ENCODE measurements at regions not wholly inside any gene's neighbourhood (a gene's known extent, or its start where the extent isn't known, plus 50 kb on each side); places are given as distances from the start of the nearest gene placed in this dataset.

DNA sequence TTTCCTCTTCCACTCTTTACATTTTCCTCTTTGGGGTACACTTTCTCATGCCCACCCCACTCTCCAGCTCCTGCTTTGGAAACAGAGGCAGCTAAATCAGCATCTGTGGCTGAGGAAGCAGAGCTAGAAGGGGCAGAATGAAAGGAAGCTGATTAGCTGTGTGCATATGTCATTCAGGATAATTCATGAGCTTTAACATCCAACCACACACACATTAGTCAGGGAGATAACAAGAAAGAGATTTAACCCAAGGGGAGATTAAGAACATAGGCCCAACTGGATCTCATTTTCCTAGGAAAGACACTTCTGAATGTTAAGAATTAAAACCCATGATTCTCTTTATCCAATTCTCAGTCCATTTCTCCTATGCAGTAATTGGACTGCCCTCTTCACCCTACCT, 405.5 kb downstream of the TBC1D4 start:
- Mint-ChIP-seq H3K27me3 (no peaks in the 10 kb centered on the region), H3K4me3 (no peak overlapping the region), H3K4me1 (no peaks in the 10 kb centered on the region), H3K9me3 (peaks cover 3% of the 10 kb centered on the region), H3K27ac (no peak overlapping the region), H3K36me3 (no peaks in the 10 kb centered on the region)
- DNase-seq (ENCODE audit: low spot score in 2 of 2), result no peak
- ATAC-seq (ENCODE audit: low read depth), result no peak

DNA sequence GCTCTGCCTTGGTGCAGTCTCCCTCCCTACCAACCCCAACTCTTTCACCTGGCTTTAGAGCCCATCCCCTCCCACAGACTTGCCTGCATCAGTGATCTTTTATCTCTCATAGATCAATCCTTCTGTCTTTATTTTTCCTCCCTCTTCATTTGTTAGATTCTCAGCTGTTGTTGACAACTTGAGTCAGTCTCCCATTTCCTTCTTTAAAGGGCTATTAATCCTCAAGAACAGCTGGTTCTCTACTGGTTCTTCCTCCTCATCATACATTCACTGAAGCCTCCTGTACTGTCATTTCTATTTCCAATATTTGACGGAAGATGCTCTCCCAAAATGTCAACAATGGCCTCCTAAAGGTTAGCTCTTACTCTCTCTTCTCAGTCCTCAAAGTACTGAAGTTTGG, 408.2 kb downstream of the TBC1D4 start:
- DNase-seq (ENCODE audit: low spot score in 2 of 2) (no peak), ATAC-seq (ENCODE audit: low read depth) (no peak)
- no peak overlapping the region for H3K27ac Mint-ChIP-seq
- H3K27me3 Mint-ChIP-seq, result no peaks in the 10 kb centered on the region
- H3K36me3 Mint-ChIP-seq, result no peaks in the 10 kb centered on the region
- peaks cover 3% of the 10 kb centered on the region for H3K9me3 Mint-ChIP-seq
- H3K4me3 Mint-ChIP-seq, result no peak overlapping the region
- H3K4me1 Mint-ChIP-seq, result no peaks in the 10 kb centered on the region

DNA sequence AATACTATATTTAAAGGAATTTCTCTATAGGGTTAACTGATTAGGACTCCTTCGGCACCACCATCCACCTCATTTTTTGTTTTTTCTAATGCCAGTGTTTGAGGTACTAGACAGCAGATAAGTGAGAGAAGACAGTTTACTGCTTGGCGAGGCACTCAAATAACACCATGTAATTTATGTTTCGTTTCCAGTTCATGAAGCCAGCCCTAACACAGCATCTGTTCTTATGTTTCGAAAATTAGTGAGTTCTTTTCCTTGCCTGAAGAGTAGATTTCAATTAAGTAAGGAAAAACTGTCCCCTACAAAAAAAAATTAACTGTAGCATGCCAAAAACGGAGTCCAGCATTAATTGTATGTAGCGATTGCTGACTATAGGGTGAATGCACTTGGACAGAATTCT, 409.1 kb downstream of the TBC1D4 start:
- Mint-ChIP-seq H3K27ac (no peak overlapping the region), H3K27me3 (no peaks in the 10 kb centered on the region), H3K36me3 (no peaks in the 10 kb centered on the region), H3K4me1 (no peaks in the 10 kb centered on the region), H3K4me3 (no peak overlapping the region), H3K9me3 (peaks cover 3% of the 10 kb centered on the region)
- no peak for DNase-seq (ENCODE audit: low spot score in 2 of 2)
- ATAC-seq (ENCODE audit: low read depth), result no peak

DNA sequence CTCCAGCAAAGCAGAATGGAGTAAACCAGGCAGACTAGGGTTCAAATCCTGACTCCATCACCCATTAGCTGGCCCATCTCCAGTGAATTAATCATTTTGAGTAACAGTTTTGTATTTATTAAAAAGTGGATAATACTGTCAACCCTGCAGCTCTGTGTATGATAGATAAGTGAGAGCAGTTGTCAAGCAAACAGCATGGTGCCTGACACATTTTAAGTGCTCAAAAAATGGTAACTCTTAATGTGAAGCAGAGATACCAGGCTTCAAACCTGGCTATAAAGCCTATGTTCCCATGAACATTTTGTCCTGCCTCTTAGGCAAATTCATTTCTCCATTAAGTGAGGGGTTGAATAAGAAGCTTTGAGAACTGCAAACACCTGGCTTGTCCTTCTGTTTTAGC, 409.6 kb downstream of the TBC1D4 start:
- DNase-seq (ENCODE audit: low spot score in 2 of 2), result no peak
- Mint-ChIP-seq H3K27me3 (no peaks in the 10 kb centered on the region), H3K4me3 (no peak overlapping the region), H3K9me3 (peaks cover 3% of the 10 kb centered on the region), H3K27ac (no peak overlapping the region), H3K36me3 (no peaks in the 10 kb centered on the region), H3K4me1 (no peaks in the 10 kb centered on the region)
- no peak for ATAC-seq (ENCODE audit: low read depth)

DNA sequence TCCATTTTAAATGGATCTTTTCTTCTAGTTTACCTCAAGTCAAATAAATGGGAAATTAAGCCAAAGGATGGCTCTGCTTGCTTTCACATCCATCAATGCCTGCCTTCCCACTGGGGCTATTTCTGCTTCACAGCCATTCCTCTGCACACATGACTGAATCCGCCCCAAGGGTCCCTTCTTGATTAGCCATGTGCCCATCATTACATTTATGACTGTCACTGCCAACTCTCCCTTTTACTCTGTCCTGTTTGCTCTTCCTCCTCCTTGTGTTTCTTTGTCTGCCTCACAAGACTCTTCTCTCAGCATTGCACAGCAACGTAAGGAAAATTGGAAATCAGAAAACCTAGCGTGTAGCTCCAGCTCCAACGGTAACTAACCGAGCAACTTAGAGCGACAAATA, 410.2 kb downstream of the TBC1D4 start:
- H3K27me3 Mint-ChIP-seq, result no peaks in the 10 kb centered on the region
- no peaks in the 10 kb centered on the region for H3K4me1 Mint-ChIP-seq
- ATAC-seq (ENCODE audit: low read depth) (no peak), DNase-seq (ENCODE audit: low spot score in 2 of 2) (no peak)
- H3K9me3 Mint-ChIP-seq, result peaks cover 1% of the 10 kb centered on the region
- H3K36me3 Mint-ChIP-seq, result no peaks in the 10 kb centered on the region
- no peak overlapping the region for H3K4me3 Mint-ChIP-seq
- H3K27ac Mint-ChIP-seq, result no peak overlapping the region

DNA sequence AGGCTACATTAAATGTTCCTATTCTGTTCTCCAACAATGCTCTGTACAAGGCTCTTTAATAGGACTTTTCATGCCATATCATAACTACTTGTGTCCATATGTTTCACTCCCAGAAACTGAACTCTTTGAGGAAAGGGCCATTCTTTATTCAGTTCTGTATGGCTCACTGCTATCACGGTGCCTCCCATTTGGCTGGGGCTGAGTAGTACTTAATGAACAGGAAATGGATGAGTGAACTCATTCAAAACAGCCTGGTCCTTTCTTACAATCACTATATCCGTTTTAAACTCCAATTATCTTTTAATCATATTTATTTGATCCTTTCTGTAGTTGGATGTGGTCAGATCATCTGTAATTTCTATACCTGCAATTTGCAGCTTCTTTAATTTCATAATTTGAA, 410.6 kb downstream of the TBC1D4 start:
- DNase-seq (ENCODE audit: low spot score in 2 of 2) (no peak), ATAC-seq (ENCODE audit: low read depth) (no peak)
- Mint-ChIP-seq H3K27ac (no peak overlapping the region), H3K4me3 (no peak overlapping the region), H3K36me3 (no peaks in the 10 kb centered on the region), H3K4me1 (no peaks in the 10 kb centered on the region), H3K9me3 (peaks cover 1% of the 10 kb centered on the region), H3K27me3 (no peaks in the 10 kb centered on the region)

DNA sequence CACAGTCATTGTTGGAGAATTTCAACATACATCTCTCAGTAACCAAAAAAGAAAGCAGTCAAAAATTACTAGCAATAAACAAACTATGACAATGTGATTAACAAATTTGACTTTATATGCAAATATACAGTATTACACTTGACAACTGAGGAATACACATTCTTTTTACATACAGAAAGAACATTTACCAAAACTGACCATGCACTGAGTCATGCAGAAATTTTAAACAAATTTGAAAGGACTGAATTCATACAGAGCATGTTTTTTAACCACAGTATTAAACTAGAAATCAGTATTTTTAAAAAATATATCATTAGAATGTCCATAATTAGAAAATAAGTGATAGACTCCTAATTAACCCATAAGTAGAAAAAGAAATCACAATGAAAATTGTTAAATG, 420.1 kb downstream of the TBC1D4 start:
- H3K4me1 Mint-ChIP-seq, result no peaks in the 10 kb centered on the region
- H3K27ac Mint-ChIP-seq, result no peak overlapping the region
- no peak overlapping the region for H3K4me3 Mint-ChIP-seq
- DNase-seq (ENCODE audit: low spot score in 2 of 2), result no peak
- H3K27me3 Mint-ChIP-seq, result no peaks in the 10 kb centered on the region
- peaks cover 4% of the 10 kb centered on the region for H3K9me3 Mint-ChIP-seq
- H3K36me3 Mint-ChIP-seq, result no peaks in the 10 kb centered on the region
- no peak for ATAC-seq (ENCODE audit: low read depth)

DNA sequence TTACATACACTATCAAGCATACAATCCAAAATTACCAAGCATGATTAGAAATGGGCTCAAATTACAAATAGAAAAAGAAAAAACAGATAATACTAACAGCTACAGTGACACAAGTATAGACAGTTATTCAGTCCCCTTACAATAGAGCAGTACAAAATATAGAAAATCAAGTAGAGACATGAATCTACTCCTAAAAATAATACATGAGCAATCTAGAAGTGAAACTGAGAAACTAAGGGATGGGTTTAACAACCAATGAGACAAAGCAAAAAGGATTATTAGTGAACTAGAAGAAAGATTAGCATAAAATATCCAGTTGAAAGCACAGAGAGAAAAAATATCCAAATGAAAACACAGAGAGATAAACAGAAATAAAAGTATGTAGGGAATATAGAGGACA, 426.7 kb downstream of the TBC1D4 start:
- H3K36me3 Mint-ChIP-seq, result no peaks in the 10 kb centered on the region
- no peak overlapping the region for H3K4me3 Mint-ChIP-seq
- no peak for ATAC-seq (ENCODE audit: low read depth)
- H3K27me3 Mint-ChIP-seq, result no peaks in the 10 kb centered on the region
- DNase-seq (ENCODE audit: low spot score in 2 of 2), result no peak
- H3K4me1 Mint-ChIP-seq, result no peaks in the 10 kb centered on the region
- no peaks in the 10 kb centered on the region for H3K9me3 Mint-ChIP-seq
- H3K27ac Mint-ChIP-seq, result no peak overlapping the region

DNA sequence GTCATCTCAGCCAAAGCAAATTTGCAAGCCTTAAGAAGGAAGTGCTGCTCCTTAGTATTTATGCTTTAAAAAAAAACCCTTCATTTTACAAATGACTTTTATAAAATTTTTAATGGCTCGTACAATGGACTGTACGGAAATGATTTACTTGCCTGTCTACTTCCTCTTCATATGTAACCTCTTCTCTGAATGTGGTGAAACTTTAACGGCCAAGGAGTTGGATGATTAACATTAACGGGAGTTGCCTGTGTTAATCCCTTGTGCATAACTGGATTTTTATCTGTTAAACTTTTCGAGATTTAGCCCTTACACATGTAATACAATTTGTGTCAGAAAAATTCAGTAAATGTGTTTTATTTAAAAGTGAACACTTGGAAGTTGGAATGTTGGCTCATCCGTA, 429.4 kb downstream of the TBC1D4 start:
- no peaks in the 10 kb centered on the region for H3K4me1 Mint-ChIP-seq
- DNase-seq (ENCODE audit: low spot score in 2 of 2) (no peak), ATAC-seq (ENCODE audit: low read depth) (no peak)
- H3K4me3 Mint-ChIP-seq, result no peak overlapping the region
- no peak overlapping the region for H3K27ac Mint-ChIP-seq
- peaks cover 2% of the 10 kb centered on the region for H3K9me3 Mint-ChIP-seq
- H3K36me3 Mint-ChIP-seq, result no peaks in the 10 kb centered on the region
- H3K27me3 Mint-ChIP-seq, result no peaks in the 10 kb centered on the region

DNA sequence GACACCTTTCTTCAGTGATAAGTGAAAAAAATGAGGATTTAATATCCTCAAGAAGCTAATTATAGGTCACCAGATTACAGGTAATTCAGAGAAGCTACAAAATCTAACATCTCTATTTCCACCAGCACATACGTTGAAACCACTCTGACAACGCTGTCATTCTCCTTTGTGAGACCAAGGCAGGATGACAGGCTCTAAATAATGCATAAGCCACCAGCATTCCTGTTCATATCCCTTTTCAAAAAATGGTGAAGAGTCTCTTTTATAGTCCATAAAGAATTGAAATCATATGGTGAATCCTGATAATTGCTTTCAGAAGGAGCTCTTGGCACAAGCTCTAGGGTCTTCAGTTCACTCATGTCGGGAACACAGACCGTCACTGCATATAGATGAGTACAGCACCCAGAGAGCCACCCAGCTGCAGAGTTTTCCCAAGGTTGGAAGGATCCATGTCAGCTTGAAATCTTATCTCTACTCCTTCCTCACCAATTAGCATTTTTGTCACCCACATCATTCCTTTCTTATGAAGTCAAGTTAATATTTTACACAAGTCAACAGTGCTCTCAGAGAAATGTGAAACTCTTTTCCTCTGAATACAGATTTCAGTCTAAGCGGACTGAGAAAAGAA, 431.4 kb downstream of the TBC1D4 start:
- no peaks in the 10 kb centered on the region for H3K4me1 Mint-ChIP-seq
- H3K9me3 Mint-ChIP-seq, result peaks cover 2% of the 10 kb centered on the region
- H3K36me3 Mint-ChIP-seq, result no peaks in the 10 kb centered on the region
- no peak overlapping the region for H3K4me3 Mint-ChIP-seq
- DNase-seq (ENCODE audit: low spot score in 2 of 2) (no peak), ATAC-seq (ENCODE audit: low read depth) (no peak)
- no peak overlapping the region for H3K27ac Mint-ChIP-seq
- H3K27me3 Mint-ChIP-seq, result no peaks in the 10 kb centered on the region

DNA sequence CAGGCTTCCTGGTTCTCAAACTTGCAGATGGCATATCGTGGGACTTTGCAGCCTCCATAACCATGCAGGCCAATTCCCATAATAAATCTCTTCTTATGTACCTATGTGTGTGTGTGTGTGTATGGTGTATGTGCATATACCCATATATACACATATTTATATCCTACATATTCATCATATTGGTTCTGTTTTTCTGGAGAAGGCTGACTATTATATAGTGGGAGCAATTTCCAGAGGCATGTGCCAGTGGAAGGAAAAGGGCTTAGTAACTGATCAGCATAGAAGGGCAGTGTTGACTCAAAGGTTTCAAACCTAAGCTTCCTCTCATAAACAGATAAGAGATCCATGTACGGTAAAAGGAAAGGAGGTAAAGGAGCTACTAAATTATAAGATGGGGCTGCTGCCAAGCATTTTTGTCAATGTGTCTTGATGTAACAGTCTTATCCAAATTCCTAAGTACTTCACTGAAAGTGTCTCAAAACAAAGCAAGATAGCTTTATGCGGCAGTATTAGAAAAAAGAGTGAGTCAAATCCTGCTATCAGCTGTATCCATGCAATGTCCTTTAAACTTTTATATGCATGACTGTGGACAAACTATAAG, 432.1 kb downstream of the TBC1D4 start:
- DNase-seq (ENCODE audit: low spot score in 2 of 2) (no peak), ATAC-seq (ENCODE audit: low read depth) (no peak)
- no peaks in the 10 kb centered on the region for H3K4me1 Mint-ChIP-seq
- no peaks in the 10 kb centered on the region for H3K27me3 Mint-ChIP-seq
- H3K9me3 Mint-ChIP-seq, result peaks cover 2% of the 10 kb centered on the region
- H3K27ac Mint-ChIP-seq, result no peak overlapping the region
- H3K36me3 Mint-ChIP-seq, result no peaks in the 10 kb centered on the region
- H3K4me3 Mint-ChIP-seq, result no peak overlapping the region

DNA sequence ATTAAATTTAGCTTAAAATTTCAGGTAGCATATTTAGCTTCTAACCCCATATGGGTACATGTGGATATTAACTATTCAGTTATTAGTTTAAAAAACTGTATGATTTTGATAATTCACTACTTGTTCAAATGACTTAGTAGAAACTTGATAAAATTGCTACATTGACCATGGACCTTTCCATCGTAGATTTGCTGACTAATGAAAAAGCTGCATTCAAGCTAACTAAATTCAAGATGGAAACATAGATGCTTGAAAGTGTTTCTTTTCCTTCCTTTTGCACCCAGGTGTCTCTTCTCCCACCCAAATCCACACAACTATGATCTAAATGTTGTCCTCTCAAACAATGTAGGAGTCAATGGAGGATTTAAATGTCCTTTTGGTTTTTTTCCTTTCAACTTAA, 439.2 kb downstream of the TBC1D4 start:
- no peak for DNase-seq (ENCODE audit: low spot score in 2 of 2)
- ATAC-seq (ENCODE audit: low read depth), result no peak
- Mint-ChIP-seq H3K36me3 (no peaks in the 10 kb centered on the region), H3K9me3 (peaks cover 3% of the 10 kb centered on the region), H3K27me3 (peaks cover 1% of the 10 kb centered on the region), H3K27ac (no peak overlapping the region), H3K4me3 (no peak overlapping the region), H3K4me1 (no peaks in the 10 kb centered on the region)

DNA sequence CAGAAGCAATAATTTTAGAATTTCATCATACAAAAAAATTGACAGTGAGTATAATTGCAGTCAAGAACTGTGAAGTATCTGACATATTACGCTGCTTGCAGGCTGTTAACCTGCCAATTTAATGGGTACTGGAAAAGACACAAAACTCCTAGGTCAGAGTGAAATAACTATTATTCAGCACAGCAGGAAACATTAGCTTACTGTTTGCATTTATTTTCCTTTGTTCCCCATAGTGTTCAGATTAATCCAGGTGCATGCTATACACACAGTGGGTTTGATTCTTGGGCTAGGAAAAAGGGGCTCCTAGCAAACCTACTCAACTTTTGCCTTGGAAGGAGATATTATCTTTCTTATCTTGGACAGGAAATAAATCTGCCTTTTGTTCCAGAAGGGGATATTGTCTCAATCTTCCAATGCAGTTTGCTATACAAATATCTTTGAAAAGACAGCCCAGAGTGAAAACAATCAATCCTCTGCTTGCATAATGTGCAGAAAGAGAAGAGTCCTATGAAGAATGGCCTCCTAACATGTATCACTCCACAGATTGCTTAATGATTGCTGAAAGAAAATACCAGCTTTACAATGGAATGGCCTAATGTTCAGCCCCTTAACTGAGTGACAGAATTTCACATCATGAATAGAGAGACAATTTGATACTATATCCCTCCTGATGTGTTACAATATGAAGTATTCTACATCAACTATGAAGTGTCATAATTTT, 443.4 kb downstream of the TBC1D4 start:
- H3K4me3 Mint-ChIP-seq, result no peak overlapping the region
- no peak for DNase-seq (ENCODE audit: low spot score in 2 of 2)
- no peak overlapping the region for H3K27ac Mint-ChIP-seq
- H3K27me3 Mint-ChIP-seq, result peaks cover 1% of the 10 kb centered on the region
- no peak for ATAC-seq (ENCODE audit: low read depth)
- H3K9me3 Mint-ChIP-seq, result peaks cover 7% of the 10 kb centered on the region
- H3K36me3 Mint-ChIP-seq, result no peaks in the 10 kb centered on the region
- no peaks in the 10 kb centered on the region for H3K4me1 Mint-ChIP-seq

DNA sequence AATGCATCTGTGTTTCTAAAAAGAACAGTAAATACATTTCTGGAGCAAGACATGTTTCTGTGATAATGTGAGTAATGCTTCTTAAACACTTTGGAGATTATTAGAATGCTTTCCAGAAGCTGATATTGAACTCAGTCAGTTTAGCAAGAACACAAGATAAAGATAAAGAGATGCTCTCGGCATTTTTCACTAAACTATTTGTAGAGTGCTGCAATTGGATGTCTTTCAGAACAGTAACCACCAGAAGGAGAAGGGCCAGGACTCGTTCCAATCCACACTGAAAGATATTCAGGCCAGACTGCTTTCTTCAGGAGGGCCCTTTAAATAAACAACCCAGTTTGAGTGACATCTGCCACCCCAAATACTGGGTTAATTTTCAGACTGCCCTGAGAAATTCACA, 456.0 kb downstream of the TBC1D4 start:
- DNase-seq (ENCODE audit: low spot score in 2 of 2), result no peak
- Mint-ChIP-seq H3K4me1 (no peaks in the 10 kb centered on the region), H3K27me3 (no peaks in the 10 kb centered on the region), H3K9me3 (peaks cover 6% of the 10 kb centered on the region), H3K4me3 (no peak overlapping the region), H3K36me3 (no peaks in the 10 kb centered on the region), H3K27ac (no peak overlapping the region)
- ATAC-seq (ENCODE audit: low read depth), result no peak

DNA sequence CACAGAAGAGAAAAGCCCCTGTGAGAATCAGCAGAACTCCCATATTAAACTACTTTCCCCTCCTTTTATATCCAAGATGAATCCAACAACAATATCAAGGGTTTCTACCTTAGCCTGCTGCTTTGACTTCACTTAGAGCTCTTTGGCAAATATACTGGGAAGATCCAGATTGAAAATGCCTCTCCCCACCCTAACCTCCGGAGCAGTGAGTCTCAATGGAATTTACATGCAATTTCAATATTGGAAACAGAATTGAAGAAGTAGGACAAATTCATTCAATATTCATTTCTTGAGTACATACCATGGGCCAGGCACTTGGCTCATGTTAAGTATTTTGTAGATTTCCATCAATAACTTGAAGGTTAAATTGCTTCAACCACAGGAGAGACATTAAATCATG, 457.4 kb downstream of the TBC1D4 start:
- H3K4me1 Mint-ChIP-seq, result no peaks in the 10 kb centered on the region

More for the DNA sequence above, 457.4 kb downstream of the TBC1D4 start:
- no peak for DNase-seq (ENCODE audit: low spot score in 2 of 2)
- Mint-ChIP-seq H3K36me3 (no peaks in the 10 kb centered on the region), H3K4me3 (no peak overlapping the region), H3K9me3 (peaks cover 7% of the 10 kb centered on the region), H3K27me3 (no peaks in the 10 kb centered on the region), H3K27ac (no peak overlapping the region)
- ATAC-seq (ENCODE audit: low read depth), result no peak
